Prostate gland (tissue), 2 donors: ENCODE measurements at regions not wholly inside any gene's neighbourhood (a gene's known extent, or its start where the extent isn't known, plus 50 kb on each side); places are given as distances from the start of the nearest gene placed in this dataset.

Experiments
- POLR2A ChIP-seq: fragments of 450-650 bp; IDR thresholded peaks from one replicate; pipeline ENCODE4 v1.6.1; 2016; ENCODE audit warnings: antibody characterized with exemption, mild to moderate bottlenecking
- POLR2AphosphoS5 ChIP-seq: sonication (generic); formaldehyde crosslinking; IDR thresholded peaks from one replicate; pipeline ENCODE4 v1.6.1; 2017; ENCODE audit warnings: antibody characterized with exemption
- TF ChIP-seq, protein P1 (sequence below), 4 experiments: fragments of 200-600 bp in 2 of 4; fragments of 450-650 bp in 2 of 4; sonication (generic) in 2 of 4; IDR thresholded peaks; 1 replicate in 3 of 4; 2 replicates in 1 of 4; pipeline ENCODE4 v1.5.1; 2016 to 2019; ENCODE audit warnings: antibody characterized with exemption in 4 of 4, mild to moderate bottlenecking in 2 of 4, moderate library complexity in 2 of 4

DNA sequence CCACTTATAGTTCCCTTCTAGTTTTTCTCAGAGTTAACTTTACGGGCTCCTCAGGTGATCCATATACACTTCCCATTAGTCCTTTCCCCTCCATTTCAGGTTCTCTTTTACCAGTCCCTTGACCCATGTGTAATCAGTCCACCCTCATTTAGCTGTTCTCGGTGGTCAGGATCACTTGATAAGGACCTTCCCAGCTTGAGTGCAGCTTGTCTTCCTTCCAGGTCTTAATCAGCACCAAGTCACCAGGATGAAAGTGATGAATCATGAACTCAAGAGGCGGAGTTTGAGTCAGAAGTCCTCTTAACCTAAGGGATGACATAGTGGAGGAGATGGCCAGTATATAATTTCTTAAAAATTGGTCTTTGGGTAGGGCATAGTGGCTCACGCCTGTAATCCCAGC, 63.1 kb upstream of the CNTNAP2 start:
- TF ChIP-seq POLR2A: no peak
- TF ChIP-seq, protein P1, sequence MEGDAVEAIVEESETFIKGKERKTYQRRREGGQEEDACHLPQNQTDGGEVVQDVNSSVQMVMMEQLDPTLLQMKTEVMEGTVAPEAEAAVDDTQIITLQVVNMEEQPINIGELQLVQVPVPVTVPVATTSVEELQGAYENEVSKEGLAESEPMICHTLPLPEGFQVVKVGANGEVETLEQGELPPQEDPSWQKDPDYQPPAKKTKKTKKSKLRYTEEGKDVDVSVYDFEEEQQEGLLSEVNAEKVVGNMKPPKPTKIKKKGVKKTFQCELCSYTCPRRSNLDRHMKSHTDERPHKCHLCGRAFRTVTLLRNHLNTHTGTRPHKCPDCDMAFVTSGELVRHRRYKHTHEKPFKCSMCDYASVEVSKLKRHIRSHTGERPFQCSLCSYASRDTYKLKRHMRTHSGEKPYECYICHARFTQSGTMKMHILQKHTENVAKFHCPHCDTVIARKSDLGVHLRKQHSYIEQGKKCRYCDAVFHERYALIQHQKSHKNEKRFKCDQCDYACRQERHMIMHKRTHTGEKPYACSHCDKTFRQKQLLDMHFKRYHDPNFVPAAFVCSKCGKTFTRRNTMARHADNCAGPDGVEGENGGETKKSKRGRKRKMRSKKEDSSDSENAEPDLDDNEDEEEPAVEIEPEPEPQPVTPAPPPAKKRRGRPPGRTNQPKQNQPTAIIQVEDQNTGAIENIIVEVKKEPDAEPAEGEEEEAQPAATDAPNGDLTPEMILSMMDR (IDR thresholded peaks at IDR 0.05): no peak
- TF ChIP-seq POLR2AphosphoS5: no peak
